Nephron (organoid): ENCODE measurements at regions not wholly inside any gene's neighbourhood (a gene's known extent, or its start where the extent isn't known, plus 50 kb on each side); places are given as distances from the start of the nearest gene placed in this dataset.

Experiments
- H3K27ac Mint-ChIP-seq, 3 experiments: 2 replicates each; pipeline ENCODE4 v1.8.0; 2020; ENCODE audit warnings: mixed read lengths in 3 of 3, mild to moderate bottlenecking in 2 of 3, moderate library complexity in 1 of 3
- H3K27me3 Mint-ChIP-seq: 2 replicates; pipeline ENCODE4 v1.8.0; 2021; ENCODE audit warnings: low read depth, mild to moderate bottlenecking, moderate library complexity, mixed read lengths
- H3K36me3 Mint-ChIP-seq: 2 replicates; pipeline ENCODE4 v1.8.0; 2020; ENCODE audit warnings: low read depth, mixed read lengths
- H3K4me1 Mint-ChIP-seq: 2 replicates; pipeline ENCODE4 v1.8.0; 2020; ENCODE audit warnings: mixed read lengths
- H3K4me3 Mint-ChIP-seq, 3 experiments: 2 replicates each; pipeline ENCODE4 v1.8.0; 2020; ENCODE audit warnings: mild to moderate bottlenecking in 3 of 3, mixed read lengths in 3 of 3, moderate library complexity in 2 of 3
- H3K9me3 Mint-ChIP-seq: 2 replicates; pipeline ENCODE4 v1.8.0; 2020; ENCODE audit warnings: mixed read lengths
- TF ChIP-seq, protein P1 (sequence below), 3 experiments: fragments of 200-600 bp; sonication (generic); IDR thresholded peaks; one replicate each; pipeline ENCODE4 v1.5.0; 2021; ENCODE audit warnings: antibody characterized with exemption in 3 of 3; ENCODE audit not compliant: unreplicated experiment in 3 of 3

DNA sequence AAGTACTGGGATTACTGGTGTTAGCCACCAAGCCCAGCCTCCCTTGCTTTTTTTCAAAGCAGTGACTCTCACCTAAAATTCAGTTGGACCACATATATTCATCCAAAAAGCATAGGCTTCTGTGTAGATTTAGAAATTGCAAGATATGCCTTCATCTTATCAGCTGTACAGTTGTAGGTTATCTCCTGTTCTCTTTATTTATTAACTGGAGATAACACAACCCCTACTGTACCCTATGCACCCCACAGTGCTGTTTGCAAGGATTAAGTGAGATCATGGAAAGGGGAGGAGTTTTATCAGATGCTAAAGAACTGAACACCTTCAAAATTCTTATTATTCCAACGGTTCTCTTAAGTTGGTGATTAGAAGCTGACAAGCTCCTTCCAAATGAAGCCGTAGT lies 164.4 kb upstream of the JARID2 start:
- Mint-ChIP-seq H3K4me3 (no peak overlapping the region), H3K9me3 (no peaks in the 10 kb centered on the region), H3K27me3 (no peaks in the 10 kb centered on the region), H3K4me1 (peaks cover 8% of the 10 kb centered on the region), H3K36me3 (no peaks in the 10 kb centered on the region), H3K27ac (peak overlapping the region in 1 of 3 experiments; percentile 44)
- TF ChIP-seq, protein P1, sequence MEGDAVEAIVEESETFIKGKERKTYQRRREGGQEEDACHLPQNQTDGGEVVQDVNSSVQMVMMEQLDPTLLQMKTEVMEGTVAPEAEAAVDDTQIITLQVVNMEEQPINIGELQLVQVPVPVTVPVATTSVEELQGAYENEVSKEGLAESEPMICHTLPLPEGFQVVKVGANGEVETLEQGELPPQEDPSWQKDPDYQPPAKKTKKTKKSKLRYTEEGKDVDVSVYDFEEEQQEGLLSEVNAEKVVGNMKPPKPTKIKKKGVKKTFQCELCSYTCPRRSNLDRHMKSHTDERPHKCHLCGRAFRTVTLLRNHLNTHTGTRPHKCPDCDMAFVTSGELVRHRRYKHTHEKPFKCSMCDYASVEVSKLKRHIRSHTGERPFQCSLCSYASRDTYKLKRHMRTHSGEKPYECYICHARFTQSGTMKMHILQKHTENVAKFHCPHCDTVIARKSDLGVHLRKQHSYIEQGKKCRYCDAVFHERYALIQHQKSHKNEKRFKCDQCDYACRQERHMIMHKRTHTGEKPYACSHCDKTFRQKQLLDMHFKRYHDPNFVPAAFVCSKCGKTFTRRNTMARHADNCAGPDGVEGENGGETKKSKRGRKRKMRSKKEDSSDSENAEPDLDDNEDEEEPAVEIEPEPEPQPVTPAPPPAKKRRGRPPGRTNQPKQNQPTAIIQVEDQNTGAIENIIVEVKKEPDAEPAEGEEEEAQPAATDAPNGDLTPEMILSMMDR (IDR thresholded peaks at IDR 0.05; ENCODE audit: unreplicated experiment in 3 of 3): no peak

- Mint-ChIP-seq H3K27ac (no peak overlapping the region), H3K9me3 (no peaks in the 10 kb centered on the region), H3K4me1 (peaks cover 13% of the 10 kb centered on the region), H3K36me3 (no peaks in the 10 kb centered on the region), H3K27me3 (no peaks in the 10 kb centered on the region), H3K4me3 (no peak overlapping the region)
- TF ChIP-seq, protein P1 (IDR thresholded peaks at IDR 0.05; ENCODE audit: unreplicated experiment in 3 of 3): no peak
Measured at GRCh38 chr6:15082708-15083107, 163.2 kb upstream of the JARID2 start.

DNA sequence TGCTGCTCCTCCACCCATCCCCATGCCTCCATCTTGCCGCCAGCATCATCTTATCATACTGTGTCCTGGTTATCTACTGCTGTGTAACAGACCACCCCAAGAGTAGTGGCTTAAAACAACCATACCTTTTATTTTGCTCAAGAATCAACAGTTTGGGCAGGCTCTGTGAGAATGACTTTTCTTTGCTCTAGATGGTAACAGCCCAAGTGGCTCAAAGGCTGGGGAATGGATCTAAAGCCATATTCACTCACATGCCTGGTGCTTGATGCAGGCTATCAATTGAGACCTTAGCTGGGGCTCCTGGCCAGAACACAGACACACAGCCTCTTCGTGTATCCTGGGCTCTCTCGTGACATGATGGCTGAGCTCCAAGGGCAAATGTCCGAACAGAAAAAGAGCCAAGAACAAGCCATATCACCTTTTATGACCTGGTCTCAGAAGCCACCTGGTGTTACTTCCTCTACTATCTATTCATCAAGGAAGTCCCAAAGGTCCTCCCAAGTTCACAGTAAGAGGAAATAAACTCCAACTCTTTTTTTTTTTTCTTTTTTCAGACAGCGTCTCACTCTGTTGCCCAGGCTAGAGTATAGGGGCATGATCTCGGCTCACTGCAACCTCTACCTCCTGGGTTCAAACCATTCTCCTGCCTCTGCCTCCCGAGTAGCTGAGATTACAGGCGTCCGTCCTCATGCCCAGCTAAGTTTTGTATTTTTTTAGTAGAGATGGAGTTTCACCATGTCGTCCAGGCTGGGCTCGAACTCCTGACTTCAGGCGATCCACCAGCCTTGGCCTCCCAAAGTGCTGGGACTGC lies 159.3 kb upstream of the JARID2 start:
- Mint-ChIP-seq H3K9me3 (no peaks in the 10 kb centered on the region), H3K4me1 (peaks cover 29% of the 10 kb centered on the region), H3K4me3 (no peak overlapping the region), H3K27me3 (peaks cover 1% of the 10 kb centered on the region), H3K36me3 (no peaks in the 10 kb centered on the region), H3K27ac (peak overlapping the region in 1 of 3 experiments; percentile 19)
- TF ChIP-seq, protein P1 (IDR thresholded peaks at IDR 0.05; ENCODE audit: unreplicated experiment in 3 of 3): no peak

- TF ChIP-seq, protein P1 (IDR thresholded peaks at IDR 0.05; ENCODE audit: unreplicated experiment in 3 of 3): no peak
- peak overlapping the region in 2 of 3 experiments; percentile 14 to 44 for H3K27ac Mint-ChIP-seq
- H3K27me3 Mint-ChIP-seq: peaks cover 3% of the 10 kb centered on the region
- H3K9me3 Mint-ChIP-seq: no peaks in the 10 kb centered on the region
- peaks cover 29% of the 10 kb centered on the region for H3K4me1 Mint-ChIP-seq
- H3K4me3 Mint-ChIP-seq: no peak overlapping the region
- no peaks in the 10 kb centered on the region for H3K36me3 Mint-ChIP-seq
Measured at GRCh38 chr6:15087186-15087589, 158.7 kb upstream of the JARID2 start.

DNA sequence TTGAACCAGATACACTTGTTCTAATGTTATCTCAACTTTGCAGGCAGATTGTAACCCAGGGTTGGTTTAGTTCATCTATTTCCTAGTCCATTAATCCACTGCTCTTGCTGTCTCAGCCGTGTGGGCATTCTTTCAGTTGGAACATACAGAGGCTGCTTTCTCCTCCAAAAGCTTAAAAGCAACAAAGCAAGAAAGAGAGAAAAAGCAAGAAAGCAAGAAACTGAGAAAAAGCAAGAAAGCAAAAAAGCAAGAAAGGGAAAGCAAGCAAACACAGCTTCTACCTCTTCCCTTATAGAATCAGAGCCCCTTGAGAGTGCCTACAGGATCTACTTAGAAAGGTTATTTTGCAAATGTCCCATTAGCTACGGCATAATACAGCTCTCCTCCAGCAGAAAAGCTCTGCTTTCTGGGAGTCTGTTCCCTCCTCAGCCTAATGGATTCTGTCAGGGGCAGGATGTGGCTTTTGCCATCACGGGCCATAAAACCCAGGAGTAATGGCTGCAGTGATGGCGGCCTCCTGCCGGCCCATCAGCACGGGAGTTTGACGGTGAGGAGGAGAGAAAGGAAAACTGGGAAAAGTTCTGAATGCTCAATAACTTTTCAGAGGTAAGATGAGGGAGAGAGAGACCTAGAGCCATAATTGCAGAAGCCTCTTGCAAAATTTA lies 156.8 kb upstream of the JARID2 start:
- Mint-ChIP-seq H3K36me3 (no peaks in the 10 kb centered on the region), H3K4me3 (peak overlapping the region; percentile 60 to 76 (median 67)), H3K27ac (peak overlapping the region; percentile 88), H3K9me3 (no peaks in the 10 kb centered on the region), H3K4me1 (peaks cover 29% of the 10 kb centered on the region), H3K27me3 (peaks cover 3% of the 10 kb centered on the region)
- TF ChIP-seq, protein P1 (IDR thresholded peaks at IDR 0.05; ENCODE audit: unreplicated experiment in 3 of 3): no peak
